HG02678 (cell line): ENCODE measurements at regions not wholly inside any gene's neighbourhood (a gene's known extent, or its start where the extent isn't known, plus 50 kb on each side); places are given as distances from the start of the nearest gene placed in this dataset.
"Not testable (repeated sequence)": the region's sequence is repeated elsewhere in the genome, so short reads cannot be mapped to it uniquely, and the experiment has no call there.

Source experiments
- ATAC-seq: cut with Tn5 transposase; IDR thresholded peaks from one replicate; pipeline ENCODE4 v1.9.1; 2021; ENCODE audit warnings: mild to moderate bottlenecking, moderate library complexity; ENCODE audit not compliant: unreplicated experiment

DNA sequence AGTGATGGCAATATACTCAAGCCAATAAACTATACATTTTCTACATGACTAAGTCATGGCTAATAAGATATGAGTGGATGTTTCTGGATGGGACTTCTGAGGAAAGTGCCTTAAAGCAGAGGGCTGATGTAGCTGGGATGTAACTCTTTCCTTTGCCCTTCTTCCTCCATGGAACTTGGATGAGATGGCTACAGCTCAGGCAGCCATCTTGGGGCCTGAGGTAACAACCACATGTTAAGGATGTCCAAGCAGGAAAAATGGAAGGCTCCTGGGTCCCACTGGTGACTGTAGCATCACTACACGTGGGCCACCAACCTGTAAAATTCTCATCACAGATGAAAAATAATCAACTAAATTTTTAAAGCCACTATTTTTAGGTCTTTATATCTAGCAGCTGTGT is 54.4 kb upstream of the GRIP1 start:
- no peak for ATAC-seq

DNA sequence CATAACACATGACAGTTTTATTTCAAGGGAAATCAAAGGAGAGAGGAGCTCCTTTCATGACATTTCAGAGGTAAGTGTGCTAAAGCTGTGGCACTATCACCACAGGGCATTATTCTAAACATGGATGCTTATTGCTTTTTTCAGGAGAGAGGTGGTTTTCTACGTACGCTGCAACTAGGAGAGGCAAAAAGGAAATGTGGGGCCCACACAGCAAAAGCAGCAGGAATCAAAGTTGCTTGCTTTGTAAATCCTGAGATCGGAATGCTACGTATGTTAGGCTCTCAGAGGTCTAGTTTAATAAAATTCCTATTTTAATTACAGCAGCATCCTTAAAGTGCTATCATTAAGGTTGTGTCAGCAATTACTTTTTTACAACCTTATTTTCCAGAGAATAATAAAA is 55.0 kb upstream of the GRIP1 start:
- no peak for ATAC-seq

DNA sequence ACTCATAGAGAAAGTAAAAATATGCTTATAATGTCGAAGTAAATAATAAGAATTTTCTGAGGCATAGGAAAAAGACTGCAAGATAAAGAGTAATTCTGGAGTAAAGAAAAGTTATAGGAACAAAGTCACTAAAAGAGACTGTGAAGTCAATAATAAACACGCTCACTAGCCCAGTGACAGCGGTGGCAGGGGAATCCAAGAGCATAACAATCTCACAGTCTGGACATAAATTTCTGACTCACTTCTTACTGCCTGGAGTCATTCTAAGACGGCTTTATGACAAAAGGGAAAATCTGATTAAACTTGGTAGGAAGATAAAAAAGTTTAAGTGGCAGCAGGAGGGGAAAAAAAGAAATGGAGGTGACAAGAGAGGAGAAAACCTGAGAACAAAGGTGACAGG is 56.4 kb upstream of the GRIP1 start:
- ATAC-seq: no peak

DNA sequence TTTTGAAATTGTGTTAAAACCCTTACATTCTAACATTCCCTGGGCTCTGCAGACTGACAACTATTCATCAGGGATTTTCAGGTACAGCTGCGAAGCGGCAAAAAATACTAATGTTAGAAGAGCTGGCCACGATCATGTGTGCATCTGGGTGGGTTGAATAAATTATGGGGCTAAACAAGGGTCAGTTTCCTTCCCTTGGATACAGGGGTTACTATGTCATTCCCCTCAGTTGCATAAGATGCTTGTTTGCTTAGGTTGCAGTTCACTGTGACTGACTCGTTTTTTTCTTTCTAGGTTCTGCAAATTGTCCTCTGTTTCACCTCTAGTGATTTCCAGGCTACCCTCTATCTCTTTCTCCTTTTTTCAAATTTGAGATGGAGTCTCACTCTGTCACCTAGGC is 58.1 kb upstream of the GRIP1 start:
- ATAC-seq: no peak

DNA sequence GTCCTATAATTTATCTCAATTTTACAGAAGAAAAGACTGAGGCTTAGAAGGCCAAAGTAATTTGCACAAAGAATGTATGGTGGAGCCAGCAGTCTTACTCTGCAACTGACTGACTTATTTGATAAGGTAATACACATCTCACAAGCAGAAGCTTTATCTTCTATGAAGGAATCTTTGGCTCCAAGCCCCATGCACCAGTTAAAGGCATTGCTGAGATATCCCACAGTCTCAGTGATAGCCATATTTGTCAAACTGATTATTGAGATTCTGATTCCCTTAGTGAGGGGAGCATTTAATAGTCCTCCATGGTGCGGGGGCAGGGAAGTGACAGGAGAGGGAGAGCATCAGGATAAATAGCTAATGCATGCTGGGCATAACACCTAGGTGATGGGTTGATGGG is 60.4 kb upstream of the GRIP1 start:
- no peak for ATAC-seq

DNA sequence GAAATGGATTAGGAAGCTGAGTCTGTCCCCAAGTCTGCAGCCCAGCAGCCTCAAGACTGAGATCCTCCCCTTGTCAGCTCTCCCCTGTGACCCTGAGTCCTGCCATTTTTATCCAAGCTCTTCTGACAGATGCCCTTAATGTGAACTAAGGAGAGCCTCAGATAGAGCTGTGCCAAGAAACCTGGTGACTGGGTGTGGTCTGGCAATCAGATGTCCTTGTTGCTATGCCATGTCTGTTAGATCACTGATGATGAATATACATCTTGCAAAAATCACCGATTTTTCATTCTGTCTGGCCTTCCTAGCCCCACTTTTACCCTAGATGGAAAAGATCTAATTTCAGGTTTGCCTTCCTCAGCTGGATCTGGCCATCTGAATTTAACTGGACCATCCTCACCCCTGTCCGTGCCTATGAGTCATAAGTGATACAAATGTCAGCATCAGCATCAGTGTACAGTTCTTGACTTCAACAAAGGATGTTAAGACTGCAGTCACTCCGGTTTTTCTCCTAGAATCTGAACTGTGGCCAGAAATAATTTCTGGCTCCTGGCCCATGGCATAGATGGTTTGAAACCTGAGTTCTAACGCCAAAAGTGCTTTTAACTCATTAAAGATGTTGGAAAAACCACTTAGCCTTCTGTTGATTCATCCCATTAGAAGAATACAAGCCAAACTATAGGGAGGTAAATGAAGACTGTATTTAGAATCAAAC is 61.2 kb upstream of the GRIP1 start:
- no peak for ATAC-seq

DNA sequence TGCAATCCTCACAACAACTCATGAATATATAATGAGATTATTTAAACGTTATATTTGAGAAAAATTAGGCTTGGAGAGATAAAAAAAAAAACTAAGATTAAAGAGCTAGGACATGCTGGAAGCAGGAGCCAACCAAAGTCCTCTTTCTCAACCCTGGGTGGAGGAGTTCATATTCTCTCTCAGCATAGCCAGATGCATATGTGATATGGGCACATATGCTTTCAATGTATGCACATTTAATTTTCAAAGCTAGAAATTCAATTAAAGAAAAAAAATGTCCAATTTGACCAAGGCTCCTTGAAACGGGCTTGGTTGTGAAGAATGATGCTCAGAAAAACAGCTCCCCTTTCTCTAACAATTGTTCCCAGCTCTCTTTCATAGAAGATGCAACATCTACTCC is 61.9 kb upstream of the GRIP1 start:
- no peak for ATAC-seq

DNA sequence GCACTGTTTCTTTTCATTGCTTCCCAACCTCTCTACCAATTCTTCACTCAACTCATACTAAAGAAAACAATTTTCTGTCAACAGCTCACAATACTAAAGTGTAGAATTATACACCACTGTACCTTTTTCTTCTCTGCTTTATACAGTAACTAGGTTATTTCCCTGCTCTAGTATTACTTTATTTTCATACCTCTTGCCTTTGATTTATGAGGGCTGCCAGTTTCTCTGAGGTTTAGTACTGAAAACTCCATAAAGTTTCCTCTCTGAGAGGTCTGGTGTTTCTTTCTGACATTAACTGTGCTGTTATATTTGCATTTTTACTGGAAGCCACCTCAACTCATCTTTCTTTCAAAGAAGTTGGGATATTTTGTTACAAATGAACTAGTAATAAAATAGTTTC is 63.0 kb upstream of the GRIP1 start:
- ATAC-seq: no peak

DNA sequence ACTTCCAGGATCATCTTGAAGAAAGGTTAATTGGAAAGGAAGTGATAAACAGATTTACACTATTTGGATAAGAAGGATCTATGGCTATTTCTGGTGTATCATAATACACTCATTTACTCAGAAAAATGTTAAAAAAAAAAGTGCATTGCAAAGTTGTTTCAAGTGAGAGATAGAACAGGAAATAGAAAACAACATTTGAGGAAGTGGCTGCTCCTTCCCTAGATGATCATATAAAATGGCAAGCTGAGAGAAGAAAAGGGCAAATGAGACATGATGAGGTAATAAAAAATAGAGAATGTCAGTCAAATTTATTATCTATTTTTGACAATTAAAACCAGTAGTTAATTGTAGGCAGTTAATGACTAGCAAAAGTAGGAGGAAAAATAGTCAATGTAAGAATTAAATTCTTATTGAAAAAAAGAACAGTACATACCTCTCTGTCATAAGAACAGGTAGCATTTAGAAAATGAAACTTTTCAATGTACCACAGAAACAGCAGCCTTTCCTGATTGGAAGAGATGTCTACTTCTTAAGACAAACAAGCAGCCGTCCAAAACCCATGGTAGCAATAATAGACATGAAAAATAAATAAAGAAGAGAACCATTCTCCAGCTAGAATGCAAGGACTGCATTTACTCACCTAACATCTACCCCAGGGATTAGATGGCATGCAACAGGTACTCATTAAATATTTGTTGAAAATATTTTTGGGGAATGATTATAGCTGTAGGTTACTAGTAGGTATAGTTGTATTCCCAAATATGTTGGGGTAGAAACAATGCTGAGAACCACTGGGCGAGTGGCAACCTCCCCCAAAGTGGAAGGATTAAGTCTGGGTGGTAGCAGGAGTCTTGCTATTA is 63.9 kb upstream of the GRIP1 start:
- no peak for ATAC-seq

DNA sequence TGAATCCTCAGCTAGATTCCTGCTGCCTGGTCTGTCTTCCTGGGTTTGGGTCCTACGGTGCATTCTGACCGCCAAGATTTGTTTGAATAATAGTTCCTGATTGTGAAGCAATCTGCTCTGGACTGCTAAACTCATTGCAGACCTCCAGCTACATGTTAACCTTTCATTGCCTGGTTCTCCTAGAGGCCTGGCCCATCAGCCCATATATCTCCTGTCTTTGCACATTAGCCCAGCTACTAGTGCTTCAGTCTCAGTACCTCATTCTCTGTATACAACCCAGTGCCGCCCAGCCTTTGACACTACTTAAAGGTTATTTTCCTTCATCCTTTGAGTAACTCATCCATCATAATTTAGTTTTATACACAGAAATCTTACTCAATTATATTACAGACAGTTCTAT is 65.6 kb upstream of the GRIP1 start:
- no peak for ATAC-seq

DNA sequence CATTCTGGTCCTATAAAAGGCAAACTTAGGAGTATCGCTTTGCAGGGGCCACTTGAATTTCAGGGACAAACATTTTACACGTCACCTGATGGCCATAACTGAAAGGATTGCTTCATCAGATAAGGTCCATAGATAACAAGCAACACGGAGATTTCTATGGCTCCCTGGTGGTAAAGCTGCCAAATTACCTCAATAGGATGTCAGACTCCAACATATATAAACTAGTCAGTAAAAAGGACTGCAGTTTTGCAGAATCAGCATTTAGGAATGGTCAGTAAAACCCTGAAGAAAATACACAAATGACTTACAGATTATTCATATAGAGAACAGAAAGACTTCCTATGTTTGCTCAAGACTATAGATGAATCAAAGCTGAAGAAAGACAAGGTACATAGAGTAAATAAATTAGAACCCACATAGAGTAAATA is 66.1 kb upstream of the GRIP1 start:
- ATAC-seq: no peak

DNA sequence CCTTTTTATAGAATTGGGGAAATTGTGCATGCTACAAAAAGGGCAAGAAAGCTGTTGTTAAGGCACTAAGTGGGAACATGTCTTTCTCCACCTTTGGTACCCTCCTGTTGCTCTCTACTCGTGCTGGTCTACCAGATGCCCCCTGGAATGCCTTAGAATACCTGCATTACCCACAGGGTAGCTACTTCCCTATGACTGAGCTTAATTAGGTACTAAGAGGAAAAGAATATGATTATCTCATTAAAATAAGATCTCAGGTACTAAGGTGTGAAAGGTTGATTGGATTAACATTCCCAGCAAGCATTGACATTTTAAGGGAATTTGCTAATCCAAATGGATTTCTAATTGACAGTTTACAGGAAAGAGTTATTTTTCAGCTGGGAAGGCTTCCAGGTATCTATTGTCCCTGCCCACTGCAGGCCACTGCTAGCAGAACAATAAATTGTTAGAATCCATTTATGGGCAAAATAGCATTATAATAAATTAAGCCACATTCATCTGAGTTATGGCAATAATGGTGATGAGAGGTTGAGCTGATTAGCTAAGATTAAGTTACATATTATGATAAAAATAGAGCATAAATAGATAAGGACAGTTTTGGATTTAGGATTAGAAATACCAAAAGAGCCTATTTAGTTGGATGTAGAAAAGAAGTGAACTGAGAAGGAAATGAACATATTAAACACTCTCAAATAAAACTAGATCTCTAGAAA is 67.8 kb upstream of the GRIP1 start:
- ATAC-seq: no peak

DNA sequence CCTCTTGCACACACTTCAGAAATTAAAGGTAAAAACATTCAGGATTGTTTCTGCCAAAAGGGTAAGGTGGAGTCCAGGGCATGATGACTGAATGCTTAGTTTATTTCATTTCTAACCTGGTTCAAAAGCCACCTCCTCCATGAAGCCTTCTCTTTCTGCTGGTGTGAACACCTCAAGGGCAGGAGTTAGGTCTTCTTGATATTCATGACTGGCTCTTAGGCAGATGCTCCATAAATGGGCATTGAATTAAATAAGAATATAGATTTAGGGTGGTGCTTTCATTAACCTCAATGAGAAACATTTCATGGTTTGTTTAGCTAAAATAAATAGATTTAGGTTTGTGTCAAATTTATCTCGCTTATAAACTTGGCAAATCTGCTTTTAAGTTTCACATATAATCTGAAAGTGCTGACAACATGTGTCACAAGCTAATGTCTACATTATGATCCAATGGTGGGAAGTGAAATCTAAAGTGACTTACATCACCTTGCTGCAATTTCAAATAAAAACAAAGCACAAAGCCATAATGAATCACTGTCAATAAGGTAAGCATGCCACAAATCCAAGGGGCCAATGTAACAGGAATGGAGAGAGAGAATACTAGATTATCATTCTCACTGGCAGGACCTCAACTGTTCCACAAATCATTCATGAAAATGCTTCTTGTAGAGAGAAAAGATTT is 72.7 kb upstream of the GRIP1 start:
- no peak for ATAC-seq

DNA sequence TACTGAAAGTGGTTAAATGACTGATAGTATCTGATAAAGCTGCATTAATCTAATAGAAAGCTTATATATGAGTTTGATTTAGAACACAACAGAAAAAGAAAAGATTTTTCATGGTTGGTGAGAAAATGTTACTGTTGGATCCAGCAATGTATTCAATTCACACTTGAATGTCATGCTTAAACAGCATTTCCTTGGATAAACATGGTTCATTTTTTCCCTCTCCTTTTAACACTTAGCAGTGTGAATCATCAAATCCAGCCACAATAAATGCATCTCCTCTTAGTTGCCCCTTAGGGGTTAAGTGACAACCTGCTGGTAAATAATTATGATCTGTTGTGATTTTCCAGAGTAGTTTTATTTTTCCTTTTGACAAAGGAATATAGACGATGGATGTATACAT is 74.9 kb upstream of the GRIP1 start:
- no peak for ATAC-seq

DNA sequence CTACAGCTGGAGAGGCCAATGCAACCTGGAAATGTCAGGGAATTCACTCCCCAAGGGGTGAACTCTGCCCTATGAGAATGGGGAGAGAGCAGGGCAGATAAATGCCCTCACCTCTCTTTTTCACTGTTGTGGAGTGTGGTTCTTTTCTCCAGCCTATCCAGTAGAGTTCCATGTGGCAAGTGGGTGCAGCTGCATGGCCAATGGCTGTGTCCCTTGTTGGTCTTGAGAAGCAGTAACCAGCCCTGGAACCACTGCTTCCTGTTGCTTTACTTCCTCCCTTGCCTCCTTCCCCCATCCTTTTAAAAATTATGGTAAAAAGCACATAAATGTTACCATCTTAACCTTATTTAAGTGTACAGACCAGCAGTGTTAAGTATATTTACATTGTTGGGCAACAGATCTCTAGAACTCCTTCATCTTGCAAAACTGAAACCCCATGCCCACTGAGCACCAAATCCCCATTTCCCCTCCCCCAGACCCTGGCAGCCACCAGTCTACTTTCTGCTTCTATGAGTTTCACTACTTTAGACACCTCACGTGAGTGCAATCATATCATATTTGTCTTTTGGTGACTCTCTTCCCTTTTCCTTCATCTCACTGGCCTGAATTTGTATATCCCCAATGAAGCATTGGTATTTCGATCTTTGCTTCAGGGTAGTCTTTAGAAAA is 77.0 kb upstream of the GRIP1 start:
- no peak for ATAC-seq

DNA sequence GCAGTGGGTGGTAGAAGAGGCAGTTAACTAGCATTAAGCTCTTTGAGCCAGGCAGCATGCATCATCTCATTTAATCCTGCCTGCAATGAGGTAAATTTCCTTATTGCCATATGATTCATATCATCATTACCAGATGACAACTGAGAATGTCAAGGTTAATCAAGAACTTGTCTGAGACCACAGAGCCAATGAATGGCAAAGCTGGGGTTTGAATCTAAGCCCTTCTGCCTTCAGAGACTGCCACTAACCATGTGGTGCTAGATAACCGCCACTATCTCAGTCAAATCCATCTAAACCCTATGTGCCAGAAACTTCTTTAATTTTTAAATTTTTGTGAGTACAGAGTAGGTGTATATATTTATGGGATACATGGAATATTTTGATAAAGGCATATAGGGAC is 77.8 kb upstream of the GRIP1 start:
- ATAC-seq: no peak

DNA sequence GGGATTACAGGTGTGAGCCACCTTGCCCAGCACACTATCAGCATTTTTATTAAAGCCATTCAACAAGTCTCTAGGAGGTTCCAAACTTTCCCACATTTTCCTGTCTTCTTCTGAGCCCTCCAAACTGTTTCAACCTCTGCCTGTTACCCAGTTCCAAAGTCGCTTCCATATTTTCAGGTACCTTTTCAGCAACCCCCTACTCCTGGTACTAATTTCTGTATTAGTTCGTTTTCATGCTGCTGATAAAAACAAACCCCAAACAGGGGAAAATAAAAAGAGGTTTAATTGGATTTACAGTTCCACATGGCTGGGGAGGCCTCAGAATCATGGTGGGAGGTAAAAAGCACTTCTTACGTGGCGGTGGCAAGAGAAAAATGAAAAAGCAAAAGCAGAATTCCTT is 81.2 kb upstream of the GRIP1 start:
- not testable (repeated sequence) for ATAC-seq

DNA sequence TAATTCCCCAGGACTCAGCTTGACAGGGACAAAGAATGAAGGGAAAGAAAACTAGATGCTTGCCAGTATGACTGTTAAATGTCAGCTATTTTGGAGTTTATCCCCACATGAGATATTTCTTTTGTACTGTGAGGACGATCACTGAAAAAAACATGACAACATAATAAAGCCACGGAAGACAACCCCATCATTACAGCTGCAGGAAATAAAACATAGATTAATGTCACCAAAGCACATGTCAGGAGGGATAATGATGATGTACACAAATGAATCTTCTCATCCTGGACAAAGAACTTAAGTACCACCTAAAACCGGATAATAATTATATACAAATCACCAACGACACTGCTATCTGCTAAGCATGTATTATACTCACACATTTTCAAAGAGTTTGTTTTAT is 84.6 kb upstream of the GRIP1 start:
- no peak for ATAC-seq

DNA sequence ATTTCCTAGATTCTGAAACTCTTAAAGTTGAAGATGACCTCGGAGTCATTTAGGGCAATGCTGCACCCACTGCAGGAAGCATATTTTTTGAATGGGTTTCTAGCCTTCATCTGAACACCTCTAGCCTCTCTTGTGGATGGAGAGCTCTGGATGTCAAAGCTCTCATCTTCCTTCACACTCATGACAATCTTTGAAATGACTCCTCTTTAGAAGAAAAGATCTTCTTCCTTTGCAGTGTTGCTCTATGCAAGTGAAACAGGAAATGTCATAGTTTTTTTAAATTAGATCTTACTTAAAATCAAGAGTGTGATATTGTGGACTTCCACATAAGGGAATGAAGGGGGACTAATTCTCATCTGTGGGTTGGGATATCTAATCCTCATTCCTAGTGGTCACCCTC is 86.3 kb upstream of the GRIP1 start:
- ATAC-seq: no peak

DNA sequence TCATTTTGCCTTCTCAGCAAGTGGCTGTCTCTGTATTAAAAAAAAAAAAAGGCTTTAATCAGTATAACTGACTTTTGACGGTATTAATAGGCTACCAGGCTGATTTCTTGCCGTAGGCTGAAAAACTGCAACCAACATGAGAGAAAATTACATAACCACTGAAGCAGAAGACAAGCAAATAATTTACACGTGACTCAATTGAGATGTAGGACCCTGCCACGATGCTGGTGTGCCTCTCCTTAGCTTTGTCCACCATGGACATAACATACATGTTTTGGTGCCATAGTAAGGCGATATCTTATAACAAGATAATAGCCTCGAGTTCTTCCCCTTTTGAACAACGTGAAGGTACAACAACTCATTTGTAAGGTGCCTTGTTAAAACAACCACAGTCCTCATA is 88.7 kb upstream of the GRIP1 start:
- ATAC-seq: no peak

DNA sequence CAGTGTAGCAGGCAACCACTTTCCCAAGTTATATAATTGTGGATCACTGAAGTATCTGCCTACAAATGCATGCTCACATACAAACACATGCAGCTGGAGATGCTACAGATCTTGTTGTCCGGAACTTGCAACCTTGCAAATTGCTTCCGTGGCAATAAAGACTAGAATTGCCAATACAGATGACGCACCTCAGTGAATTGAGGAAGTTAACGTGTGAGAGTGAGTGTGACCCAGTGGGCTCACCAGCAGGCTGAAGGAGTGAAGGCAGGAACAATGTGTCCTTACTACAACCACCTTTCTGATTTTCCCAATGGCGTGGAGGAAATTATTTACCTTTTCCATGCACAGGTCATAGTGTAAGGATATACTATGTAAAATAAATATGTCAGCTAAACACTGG is 89.4 kb upstream of the GRIP1 start:
- ATAC-seq: no peak
